WTC11 (cell line): ENCODE measurements at regions not wholly inside any gene's neighbourhood (a gene's known extent, or its start where the extent isn't known, plus 50 kb on each side); places are given as distances from the start of the nearest gene placed in this dataset.

Experiments
- ATAC-seq: fragments of 200-7000 bp; cut with Tn5 transposase; 2 replicates; pipeline ENCODE4 v1.10.0; 2021; ENCODE audit warnings: mild to moderate bottlenecking, moderate library complexity
- CTCF ChIA-PET: fragments of 300-600 bp; sonication (Branson Sonifier 250); formaldehyde crosslinking; loops from one replicate; lab custom pipeline; 2021; ENCODE audit warnings: antibody characterized with exemption; lab: Charles Lee
- POLR2A ChIA-PET: fragments of 350-600 bp; sonication (Branson Sonifier 250); formaldehyde crosslinking; loops from one replicate; lab custom pipeline; 2021; ENCODE audit warnings: antibody characterized with exemption; lab: Charles Lee
- DNase-seq: peaks from one replicate; pipeline ENCODE4 v3.0.0; 2021; ENCODE audit warnings: low spot score
- H3K27ac Mint-ChIP-seq: 2 replicates; pipeline ENCODE4 v1.8.0; 2021; ENCODE audit warnings: mixed read lengths
- H3K27me3 Mint-ChIP-seq: 2 replicates; pipeline ENCODE4 v1.8.0; 2021; ENCODE audit warnings: low read depth, mild to moderate bottlenecking, moderate library complexity, mixed read lengths
- H3K36me3 Mint-ChIP-seq: 2 replicates; pipeline ENCODE4 v1.8.0; 2021; ENCODE audit warnings: mixed read lengths
- H3K4me1 Mint-ChIP-seq: 2 replicates; pipeline ENCODE4 v1.8.0; 2022; ENCODE audit warnings: mixed read lengths
- H3K4me3 Mint-ChIP-seq: 2 replicates; pipeline ENCODE4 v1.8.0; 2021; ENCODE audit warnings: mild to moderate bottlenecking, moderate library complexity, mixed read lengths
- H3K9me3 Mint-ChIP-seq: 2 replicates; pipeline ENCODE4 v1.8.0; 2021; ENCODE audit warnings: mixed read lengths
- ATF1 ChIP-seq: sonication (generic); formaldehyde crosslinking; IDR thresholded peaks from 2 replicates; pipeline ENCODE4 v1.8.1; 2023; ENCODE audit warnings: mild to moderate bottlenecking, moderate library complexity, missing genetic modification reagents
- CREM ChIP-seq: sonication (generic); formaldehyde crosslinking; IDR thresholded peaks from 2 replicates; pipeline ENCODE4 v1.8.1; 2022; ENCODE audit warnings: mild to moderate bottlenecking, missing genetic modification reagents, moderate library complexity
- ELF4 ChIP-seq: sonication (generic); formaldehyde crosslinking; IDR thresholded peaks from 2 replicates; pipeline ENCODE4 v1.8.1; 2022; ENCODE audit warnings: low read depth, mild to moderate bottlenecking, moderate library complexity, missing genetic modification reagents
- ESRRA ChIP-seq: sonication (generic); formaldehyde crosslinking; IDR thresholded peaks from 2 replicates; pipeline ENCODE4 v1.8.1; 2022; ENCODE audit warnings: mild to moderate bottlenecking, missing genetic modification reagents, borderline replicate concordance
- ETV6 ChIP-seq: sonication (generic); formaldehyde crosslinking; IDR thresholded peaks from 2 replicates; pipeline ENCODE4 v1.8.1; 2022; ENCODE audit warnings: mild to moderate bottlenecking, missing genetic modification reagents
- IRF2 ChIP-seq: sonication (generic); formaldehyde crosslinking; IDR thresholded peaks from 2 replicates; pipeline ENCODE4 v1.8.0; 2022; ENCODE audit warnings: low read depth, missing genetic modification reagents, borderline replicate concordance
- JAZF1 ChIP-seq: fragments of 250-450 bp; sonication (Bioruptor Pico); IDR thresholded peaks from 2 replicates; pipeline ENCODE4 v1.9.0; 2021; ENCODE audit warnings: moderate library complexity, mild to moderate bottlenecking, inconsistent platforms
- JUN ChIP-seq: sonication (generic); formaldehyde crosslinking; IDR thresholded peaks from 2 replicates; pipeline ENCODE4 v1.8.0; 2023; ENCODE audit warnings: mild to moderate bottlenecking, missing genetic modification reagents
- RORB ChIP-seq: fragments of 250-450 bp; sonication (Bioruptor Pico); IDR thresholded peaks from 2 replicates; pipeline ENCODE4 v1.9.0; 2021; ENCODE audit warnings: mild to moderate bottlenecking
- ZNF219 ChIP-seq: sonication (generic); formaldehyde crosslinking; IDR thresholded peaks from 2 replicates; pipeline ENCODE4 v1.8.0; 2023; ENCODE audit warnings: missing genetic modification reagents, mild to moderate bottlenecking, borderline replicate concordance
- TF ChIP-seq, protein P1 (sequence below): sonication (generic); formaldehyde crosslinking; conservative IDR thresholded peaks from 2 replicates; pipeline ENCODE4 v1.8.1; 2022; ENCODE audit warnings: mild to moderate bottlenecking, missing genetic modification reagents
- TF ChIP-seq, protein P2 (sequence below): fragments of 250-450 bp; sonication (Bioruptor Pico); conservative IDR thresholded peaks from 2 replicates; pipeline ENCODE4 v1.9.0; 2021; ENCODE audit warnings: mild to moderate bottlenecking
- TF ChIP-seq, protein P3 (sequence below): sonication (generic); formaldehyde crosslinking; IDR thresholded peaks from 2 replicates; pipeline ENCODE4 v1.8.0; 2022; ENCODE audit warnings: mild to moderate bottlenecking, missing genetic modification reagents
- TF ChIP-seq, protein P4 (sequence below): sonication (generic); formaldehyde crosslinking; IDR thresholded peaks from 2 replicates; pipeline ENCODE4 v1.8.1; 2022; ENCODE audit warnings: mild to moderate bottlenecking, moderate library complexity, missing genetic modification reagents
- TF ChIP-seq, protein P5 (sequence below): sonication (generic); formaldehyde crosslinking; IDR thresholded peaks from 2 replicates; pipeline ENCODE4 v1.8.0; 2022; ENCODE audit warnings: mild to moderate bottlenecking, missing genetic modification reagents
- TF ChIP-seq, protein P6 (sequence below): fragments of 250-450 bp; sonication (Bioruptor Pico); IDR thresholded peaks from 2 replicates; pipeline ENCODE4 v1.9.0; 2021; ENCODE audit warnings: moderate library complexity, mild to moderate bottlenecking, inconsistent platforms, borderline replicate concordance

DNA sequence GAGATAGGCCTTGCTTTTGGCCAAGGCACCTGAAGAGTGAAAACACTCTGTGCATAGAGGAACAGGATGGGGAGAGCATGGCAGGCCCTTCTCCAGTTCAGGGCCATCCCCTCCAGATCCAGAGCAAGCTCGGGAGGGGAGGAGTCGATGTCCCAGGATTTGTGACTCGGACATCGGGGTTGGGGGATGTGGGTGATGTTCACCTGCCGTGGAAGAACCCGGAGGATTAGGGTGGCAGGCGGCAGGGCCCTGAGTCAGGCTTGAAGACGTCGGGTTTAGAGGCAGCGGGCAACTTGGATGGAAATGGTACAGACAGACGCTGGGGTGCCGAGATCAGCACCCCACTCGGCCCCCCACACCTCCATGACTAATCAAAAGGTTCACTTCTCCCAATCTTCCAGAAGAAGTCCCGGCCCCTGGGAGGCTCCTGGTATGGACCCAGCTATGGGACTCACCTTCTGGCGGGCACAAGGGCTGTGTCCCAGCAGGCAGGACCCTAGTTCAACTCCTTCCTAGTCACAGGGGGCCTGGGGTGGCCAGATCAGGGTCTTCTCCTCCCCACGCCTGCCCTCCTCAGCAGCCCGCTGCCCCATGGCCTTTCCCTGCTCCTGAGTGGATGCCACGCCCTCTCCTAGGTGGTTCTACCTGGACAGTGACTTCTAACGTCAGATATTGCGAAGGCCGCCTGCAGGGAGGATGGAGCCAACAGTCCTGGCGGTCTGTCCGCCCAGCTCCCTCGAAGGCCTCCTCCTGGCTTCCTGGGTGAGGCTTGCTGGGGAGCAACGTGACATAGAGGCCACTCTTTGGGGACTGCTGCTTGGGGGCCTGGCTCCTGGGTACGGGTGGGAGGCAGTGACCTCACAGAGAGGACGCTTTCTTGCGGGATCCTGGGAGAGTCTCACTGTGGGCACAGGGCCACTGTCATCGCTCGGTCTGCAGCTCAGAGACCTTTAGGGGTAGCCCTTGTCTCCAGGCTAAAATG is 792.5 kb downstream of the BRD1 start:
- Mint-ChIP-seq H3K9me3 (peaks cover 6% of the 10 kb centered on the region; the same call in 1 of the 2 replicates), H3K27ac (no peak overlapping the region), H3K27me3 (no peaks in the 10 kb centered on the region; the same call in 1 of the 2 replicates), H3K4me1 (peaks cover 6% of the 10 kb centered on the region), H3K4me3 (no peak overlapping the region), H3K36me3 (no peaks in the 10 kb centered on the region)
- TF ChIP-seq RORB (CRISPR knock-in tag) (no peak), ZNF219 (no peak)
- TF ChIP-seq, protein P1, sequence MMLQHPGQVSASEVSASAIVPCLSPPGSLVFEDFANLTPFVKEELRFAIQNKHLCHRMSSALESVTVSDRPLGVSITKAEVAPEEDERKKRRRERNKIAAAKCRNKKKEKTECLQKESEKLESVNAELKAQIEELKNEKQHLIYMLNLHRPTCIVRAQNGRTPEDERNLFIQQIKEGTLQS: no peak
- POLR2A ChIA-PET: no interaction called here
- ATAC-seq (no peak), DNase-seq (no peak)
- CTCF ChIA-PET: interaction anchor here (0.6 to 2.6 kb wide), 2 partner anchors 11 to 99 kb away, joined by 3 to 15 read pairs; no protein-coding TSS in a partner anchor

DNA sequence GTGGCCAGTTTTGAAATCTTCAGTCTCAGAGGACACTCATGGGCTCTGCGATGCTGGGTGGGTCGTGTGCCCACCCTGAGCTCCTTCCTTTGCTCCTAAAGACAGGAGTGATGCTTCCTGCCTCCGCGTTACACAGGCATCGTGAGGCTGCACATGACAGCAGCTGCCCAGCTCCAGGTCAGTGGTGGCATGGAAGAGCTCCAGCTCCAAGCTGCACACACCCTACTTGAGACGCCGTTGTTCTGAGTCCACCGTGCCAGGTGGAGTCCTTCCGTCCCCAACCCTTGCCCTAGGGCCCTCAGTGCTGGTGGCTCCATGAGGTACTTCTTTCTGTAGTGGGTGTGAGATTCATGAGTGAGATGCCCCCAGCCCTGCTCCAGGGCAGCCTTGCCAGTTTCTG is 794.1 kb downstream of the BRD1 start:
- no peak for TF ChIP-seq JAZF1 (CRISPR knock-in tag)
- no peak for TF ChIP-seq ATF1
- TF ChIP-seq, protein P2, sequence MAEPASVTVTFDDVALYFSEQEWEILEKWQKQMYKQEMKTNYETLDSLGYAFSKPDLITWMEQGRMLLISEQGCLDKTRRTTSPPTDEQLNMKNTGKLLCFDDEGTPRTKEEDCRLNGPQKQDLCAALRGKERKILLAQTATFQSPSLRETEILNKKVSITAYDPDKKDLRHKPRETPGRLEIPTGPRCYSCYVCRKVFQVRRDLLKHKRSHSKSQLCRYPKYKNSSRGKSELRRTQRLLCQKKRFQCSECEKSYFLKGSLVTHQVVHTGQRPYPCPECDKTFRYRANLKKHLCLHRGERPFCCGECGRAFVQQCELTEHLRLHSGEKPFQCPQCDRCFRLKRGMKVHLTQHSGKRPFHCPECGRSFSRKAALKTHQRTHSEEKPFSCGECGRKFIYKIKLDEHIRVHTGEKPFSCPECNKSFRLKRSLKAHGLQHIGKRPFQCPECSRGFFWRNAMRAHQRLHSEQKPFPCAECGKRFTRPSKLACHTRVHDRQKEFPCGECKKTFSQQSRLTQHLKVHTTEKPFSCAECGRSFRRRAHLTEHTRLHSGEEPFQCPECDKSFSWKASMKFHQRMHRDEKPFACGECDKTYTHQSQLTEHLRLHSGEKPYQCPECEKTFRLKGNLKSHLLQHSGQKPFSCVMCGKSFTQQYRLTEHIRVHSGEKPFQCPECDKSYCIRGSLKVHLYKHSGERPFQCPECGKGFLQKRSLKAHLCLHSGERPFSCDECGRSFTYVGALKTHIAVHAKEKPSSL: no peak
- no peak for TF ChIP-seq JUN
- no peak for TF ChIP-seq ZNF219
- TF ChIP-seq, protein P3, sequence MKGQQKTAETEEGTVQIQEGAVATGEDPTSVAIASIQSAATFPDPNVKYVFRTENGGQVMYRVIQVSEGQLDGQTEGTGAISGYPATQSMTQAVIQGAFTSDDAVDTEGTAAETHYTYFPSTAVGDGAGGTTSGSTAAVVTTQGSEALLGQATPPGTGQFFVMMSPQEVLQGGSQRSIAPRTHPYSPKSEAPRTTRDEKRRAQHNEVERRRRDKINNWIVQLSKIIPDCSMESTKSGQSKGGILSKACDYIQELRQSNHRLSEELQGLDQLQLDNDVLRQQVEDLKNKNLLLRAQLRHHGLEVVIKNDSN (CRISPR knock-in tag): no peak
- TF ChIP-seq ETV6 (CRISPR knock-in tag): no peak
- no peak for TF ChIP-seq CREM (CRISPR knock-in tag)
- no peak for TF ChIP-seq IRF2
- no peak for TF ChIP-seq ESRRA (CRISPR knock-in tag)
- TF ChIP-seq, protein P4, sequence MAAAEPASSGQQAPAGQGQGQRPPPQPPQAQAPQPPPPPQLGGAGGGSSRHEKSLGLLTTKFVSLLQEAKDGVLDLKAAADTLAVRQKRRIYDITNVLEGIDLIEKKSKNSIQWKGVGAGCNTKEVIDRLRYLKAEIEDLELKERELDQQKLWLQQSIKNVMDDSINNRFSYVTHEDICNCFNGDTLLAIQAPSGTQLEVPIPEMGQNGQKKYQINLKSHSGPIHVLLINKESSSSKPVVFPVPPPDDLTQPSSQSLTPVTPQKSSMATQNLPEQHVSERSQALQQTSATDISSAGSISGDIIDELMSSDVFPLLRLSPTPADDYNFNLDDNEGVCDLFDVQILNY (CRISPR knock-in tag): no peak
- TF ChIP-seq, protein P5, sequence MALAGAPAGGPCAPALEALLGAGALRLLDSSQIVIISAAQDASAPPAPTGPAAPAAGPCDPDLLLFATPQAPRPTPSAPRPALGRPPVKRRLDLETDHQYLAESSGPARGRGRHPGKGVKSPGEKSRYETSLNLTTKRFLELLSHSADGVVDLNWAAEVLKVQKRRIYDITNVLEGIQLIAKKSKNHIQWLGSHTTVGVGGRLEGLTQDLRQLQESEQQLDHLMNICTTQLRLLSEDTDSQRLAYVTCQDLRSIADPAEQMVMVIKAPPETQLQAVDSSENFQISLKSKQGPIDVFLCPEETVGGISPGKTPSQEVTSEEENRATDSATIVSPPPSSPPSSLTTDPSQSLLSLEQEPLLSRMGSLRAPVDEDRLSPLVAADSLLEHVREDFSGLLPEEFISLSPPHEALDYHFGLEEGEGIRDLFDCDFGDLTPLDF (CRISPR knock-in tag): no peak
- TF ChIP-seq, protein P6, sequence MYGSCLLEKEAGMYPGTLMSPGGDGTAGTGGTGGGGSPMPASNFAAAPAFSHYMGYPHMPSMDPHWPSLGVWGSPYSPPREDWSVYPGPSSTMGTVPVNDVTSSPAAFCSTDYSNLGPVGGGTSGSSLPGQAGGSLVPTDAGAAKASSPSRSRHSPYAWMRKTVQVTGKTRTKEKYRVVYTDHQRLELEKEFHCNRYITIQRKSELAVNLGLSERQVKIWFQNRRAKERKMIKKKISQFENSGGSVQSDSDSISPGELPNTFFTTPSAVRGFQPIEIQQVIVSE (CRISPR knock-in tag): no peak
- TF ChIP-seq ELF4: no peak
- no peak for TF ChIP-seq RORB (CRISPR knock-in tag)
- no peak overlapping the region for H3K27ac Mint-ChIP-seq
- no peak overlapping the region for H3K4me3 Mint-ChIP-seq
- H3K4me1 Mint-ChIP-seq: peaks cover 6% of the 10 kb centered on the region
- POLR2A ChIA-PET: no interaction called here
- DNase-seq (no peak), ATAC-seq (no peak)
- peaks cover 4% of the 10 kb centered on the region; the same call in 1 of the 2 replicates for H3K36me3 Mint-ChIP-seq
- H3K27me3 Mint-ChIP-seq: peaks cover 2% of the 10 kb centered on the region; the same call in 1 of the 2 replicates
- CTCF ChIA-PET: interaction anchor here (1.2 to 2.6 kb wide), 2 partner anchors 13 to 272 kb away, joined by 4 to 15 read pairs; no protein-coding TSS in a partner anchor
- peaks cover 15% of the 10 kb centered on the region for H3K9me3 Mint-ChIP-seq
